Peyer's patch (tissue), 4 donors: ENCODE measurements at regions not wholly inside any gene's neighbourhood (a gene's known extent, or its start where the extent isn't known, plus 50 kb on each side); places are given as distances from the start of the nearest gene placed in this dataset.

Experiments
- POLR2A ChIP-seq, 2 donors: fragments of 450-650 bp; IDR thresholded peaks; one replicate each; pipeline ENCODE4 v1.5.1; 2017; ENCODE audit warnings: antibody characterized with exemption in 2 of 2, mild to moderate bottlenecking in 2 of 2, moderate library complexity in 2 of 2
- TF ChIP-seq, protein P1 (sequence below), 6 experiments: fragments of 450-650 bp in 4 of 6; fragments of 200-600 bp in 2 of 6; sonication (generic) in 1 of 6; IDR thresholded peaks; one replicate each; pipeline ENCODE4 v1.5.1; 2017 to 2019; ENCODE audit warnings: antibody characterized with exemption in 6 of 6, mild to moderate bottlenecking in 3 of 6, moderate library complexity in 1 of 6

GRCh38 chr7:22005151-22005550 lies 59.5 kb upstream of the CDCA7L start:
- TF ChIP-seq, protein P1, sequence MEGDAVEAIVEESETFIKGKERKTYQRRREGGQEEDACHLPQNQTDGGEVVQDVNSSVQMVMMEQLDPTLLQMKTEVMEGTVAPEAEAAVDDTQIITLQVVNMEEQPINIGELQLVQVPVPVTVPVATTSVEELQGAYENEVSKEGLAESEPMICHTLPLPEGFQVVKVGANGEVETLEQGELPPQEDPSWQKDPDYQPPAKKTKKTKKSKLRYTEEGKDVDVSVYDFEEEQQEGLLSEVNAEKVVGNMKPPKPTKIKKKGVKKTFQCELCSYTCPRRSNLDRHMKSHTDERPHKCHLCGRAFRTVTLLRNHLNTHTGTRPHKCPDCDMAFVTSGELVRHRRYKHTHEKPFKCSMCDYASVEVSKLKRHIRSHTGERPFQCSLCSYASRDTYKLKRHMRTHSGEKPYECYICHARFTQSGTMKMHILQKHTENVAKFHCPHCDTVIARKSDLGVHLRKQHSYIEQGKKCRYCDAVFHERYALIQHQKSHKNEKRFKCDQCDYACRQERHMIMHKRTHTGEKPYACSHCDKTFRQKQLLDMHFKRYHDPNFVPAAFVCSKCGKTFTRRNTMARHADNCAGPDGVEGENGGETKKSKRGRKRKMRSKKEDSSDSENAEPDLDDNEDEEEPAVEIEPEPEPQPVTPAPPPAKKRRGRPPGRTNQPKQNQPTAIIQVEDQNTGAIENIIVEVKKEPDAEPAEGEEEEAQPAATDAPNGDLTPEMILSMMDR (IDR thresholded peaks at IDR 0.05): no peak
- no peak for TF ChIP-seq POLR2A (IDR thresholded peaks at IDR 0.05)
